H1 (cell line): ENCODE measurements at regions not wholly inside any gene's neighbourhood (a gene's known extent, or its start where the extent isn't known, plus 50 kb on each side); places are given as distances from the start of the nearest gene placed in this dataset.

Source experiments
- CTCF ChIA-PET: fragments of 300-600 bp; sonication (Branson Sonifier 250); formaldehyde crosslinking; loops from one replicate; lab custom pipeline; 2021; ENCODE audit not compliant: partially characterized antibody; lab: Charles Lee
- POLR2A ChIA-PET: fragments of 300-600 bp; sonication (Branson Sonifier 250); formaldehyde crosslinking; loops from one replicate; lab custom pipeline; 2021; ENCODE audit warnings: inconsistent platforms; ENCODE audit not compliant: partially characterized antibody; lab: Charles Lee
- DNase-seq, 2 experiments: peaks; one replicate each; pipeline versions ENCODE4 v3.0.0 to v3.0.0-alpha.2; 2010 to 2022; ENCODE audit warnings: low spot score in 2 of 2, low read depth in 1 of 2, mixed read lengths in 1 of 2
- FAIRE-seq: peaks from 2 replicates; lab custom pipeline; 2011; peaks lifted over from hg19 to GRCh38; lab: Jason Lieb, UNC
- H2AFZ ChIP-seq: 2 replicates; pipeline ENCODE4 v1.8.1; 2012; ENCODE audit warnings: low read length, inconsistent platforms
- H2AK5ac ChIP-seq: 2 replicates; pipeline ENCODE4 v1.6.1; 2013; ENCODE audit warnings: low read depth, low read length
- H2BK120ac ChIP-seq: replicated peaks from 2 replicates; pipeline ENCODE3; 2013; ENCODE audit warnings: low read depth, low read length, inconsistent platforms
- H2BK12ac ChIP-seq: 2 replicates; pipeline ENCODE4 v1.6.1; 2013; ENCODE audit warnings: low read depth, low read length
- H2BK15ac ChIP-seq: 2 replicates; pipeline ENCODE4 v1.6.1; 2013; ENCODE audit warnings: low read length
- H2BK20ac ChIP-seq: 2 replicates; pipeline ENCODE4 v1.6.1; 2013; ENCODE audit warnings: low read length
- H2BK5ac ChIP-seq: 2 replicates; pipeline ENCODE4 v1.6.1; 2013; ENCODE audit warnings: low read depth, low read length
- H3K14ac ChIP-seq: 2 replicates; pipeline ENCODE4 v1.6.1; 2013; ENCODE audit warnings: inconsistent platforms; ENCODE audit not compliant: insufficient read length
- H3K18ac ChIP-seq: 2 replicates; pipeline ENCODE4 v1.6.1; 2013; ENCODE audit warnings: low read length; ENCODE audit errors: extremely low read depth
- H3K23ac ChIP-seq: 2 replicates; pipeline ENCODE4 v1.6.1; 2013; ENCODE audit warnings: inconsistent platforms; ENCODE audit not compliant: insufficient read length
- H3K23me2 ChIP-seq: 2 replicates; pipeline ENCODE4 v1.6.1; 2013; ENCODE audit warnings: low read depth, low read length
- H3K27ac ChIP-seq: 2 replicates; pipeline ENCODE4 v1.6.1; 2011; ENCODE audit warnings: low read depth, low read length, inconsistent platforms
- H3K27me3 ChIP-seq, 4 experiments: replicated peaks in 1 of 4; 1 replicate in 1 of 4; 2 replicates in 3 of 4; pipeline versions ENCODE4 v1.6.1 to v1.8.1; 2011 to 2013; ENCODE audit warnings: low read length in 3 of 4, mild to moderate bottlenecking in 3 of 4, inconsistent platforms in 2 of 4, mixed read lengths in 2 of 4, moderate library complexity in 1 of 4; ENCODE audit not compliant: control insufficient read depth in 3 of 4, insufficient read depth in 3 of 4; ENCODE audit errors: extremely low read depth in 1 of 4
- H3K36me3 ChIP-seq, 4 experiments: 2 replicates each; pipeline versions ENCODE4 v1.6.1 to v1.8.1; 2011 to 2013; ENCODE audit warnings: mild to moderate bottlenecking in 4 of 4, low read length in 3 of 4, moderate library complexity in 2 of 4, control low read depth in 1 of 4, inconsistent platforms in 1 of 4; ENCODE audit not compliant: insufficient read depth in 4 of 4, control insufficient read depth in 2 of 4
- H3K4ac ChIP-seq: replicated peaks from 2 replicates; pipeline ENCODE3; 2013; ENCODE audit warnings: low read length, low read depth, mixed read lengths, inconsistent platforms; ENCODE audit not compliant: insufficient read length
- H3K4me1 ChIP-seq, 4 experiments: replicated peaks in 1 of 4; 1 replicate in 1 of 4; 2 replicates in 3 of 4; pipeline versions ENCODE4 v1.6.1 to v1.8.1; 2011 to 2013; ENCODE audit warnings: low read length in 3 of 4, inconsistent platforms in 2 of 4, mixed read lengths in 1 of 4; ENCODE audit not compliant: insufficient read depth in 4 of 4, control insufficient read depth in 3 of 4
- H3K4me2 ChIP-seq, 2 experiments: 2 replicates each; pipeline versions ENCODE4 v1.6.1 to v1.8.1; 2011 to 2013; ENCODE audit warnings: low read depth in 2 of 2, low read length in 2 of 2, control low read depth in 1 of 2, inconsistent platforms in 1 of 2, mild to moderate bottlenecking in 1 of 2; ENCODE audit not compliant: insufficient read depth in 1 of 2
- H3K4me3 ChIP-seq, 4 experiments: fragments of 200-600, 300-600 bp in 1 of 4; sonication (generic), shearing (Covaris generic), sonication (Bioruptor Twin) in 1 of 4; 2 replicates each; pipeline versions ENCODE4 v1.5.1 to v1.8.1; 2011 to 2016; ENCODE audit warnings: low read length in 4 of 4, low read depth in 3 of 4, control low read depth in 2 of 4, inconsistent platforms in 2 of 4, mild to moderate bottlenecking in 2 of 4, mixed read lengths in 1 of 4, moderate library complexity in 1 of 4; ENCODE audit not compliant: insufficient read depth in 2 of 4; ENCODE audit errors: extremely low read depth in 1 of 4
- H3K56ac ChIP-seq: replicated peaks from 2 replicates; pipeline ENCODE3; 2013; ENCODE audit warnings: low read depth, mild to moderate bottlenecking, mixed read lengths, low read length, inconsistent platforms; ENCODE audit not compliant: insufficient read length
- H3K79me1 ChIP-seq: 2 replicates; pipeline ENCODE4 v1.6.1; 2013; ENCODE audit warnings: low read depth, low read length, control low read depth
- H3K79me2 ChIP-seq, 2 experiments: 2 replicates each; pipeline versions ENCODE4 v1.6.1 to v1.8.1; 2012 to 2013; ENCODE audit warnings: low read length in 2 of 2, mild to moderate bottlenecking in 2 of 2, inconsistent platforms in 1 of 2; ENCODE audit not compliant: insufficient read depth in 2 of 2, control insufficient read depth in 1 of 2
- H3K9ac ChIP-seq, 4 experiments: replicated peaks in 1 of 4; 1 replicate in 1 of 4; 2 replicates in 3 of 4; pipeline versions ENCODE4 v1.6.1 to v1.8.1; 2011 to 2013; ENCODE audit warnings: low read depth in 3 of 4, low read length in 3 of 4, control low read depth in 2 of 4, mild to moderate bottlenecking in 2 of 4, moderate library complexity in 2 of 4, inconsistent platforms in 1 of 4; ENCODE audit errors: extremely low read depth in 1 of 4
- H3K9me3 ChIP-seq, 2 experiments: 2 replicates each; pipeline versions ENCODE4 v1.6.1 to v1.8.1; 2012 to 2013; ENCODE audit warnings: mild to moderate bottlenecking in 2 of 2, moderate library complexity in 2 of 2, control low read depth in 1 of 2, inconsistent platforms in 1 of 2, low read depth in 1 of 2, low read length in 1 of 2, mixed read lengths in 1 of 2; ENCODE audit not compliant: insufficient read depth in 2 of 2
- H4K20me1 ChIP-seq, 2 experiments: replicated peaks in 1 of 2; 2 replicates each; pipeline versions ENCODE3 to v1.8.1; 2011 to 2013; ENCODE audit warnings: inconsistent platforms in 2 of 2, low read length in 2 of 2, mild to moderate bottlenecking in 1 of 2; ENCODE audit not compliant: insufficient read depth in 2 of 2, control insufficient read depth in 1 of 2
- H4K5ac ChIP-seq: 2 replicates; pipeline ENCODE4 v1.6.1; 2013; ENCODE audit warnings: low read length, low read depth, mixed read lengths, inconsistent platforms; ENCODE audit not compliant: insufficient read length
- H4K8ac ChIP-seq: 2 replicates; pipeline ENCODE4 v1.8.0; 2013; ENCODE audit warnings: mild to moderate bottlenecking, moderate library complexity, low read length, inconsistent platforms; ENCODE audit not compliant: insufficient read depth; ENCODE audit errors: extremely low read depth
- H4K91ac ChIP-seq: replicated peaks from 2 replicates; pipeline ENCODE3; 2013; ENCODE audit warnings: low read length, mixed read lengths, inconsistent platforms; ENCODE audit not compliant: insufficient read length
- CBX8 ChIP-seq: fragments of 300-800, 300-1000 bp; sonication (generic); IDR thresholded peaks from 2 replicates; pipeline ENCODE4 v1.7.1; 2016; ENCODE audit warnings: low read depth, low read length, borderline replicate concordance
- CEBPB ChIP-seq: IDR thresholded peaks from 2 replicates; pipeline ENCODE4 v1.6.1; 2012; ENCODE audit warnings: low read depth, low read length
- MAX ChIP-seq: IDR thresholded peaks from 2 replicates; pipeline ENCODE4 v1.6.1; 2012; ENCODE audit warnings: inconsistent platforms
- POLR2A ChIP-seq, 2 experiments: IDR thresholded peaks; 1 replicate in 1 of 2; 2 replicates in 1 of 2; pipeline ENCODE4 v1.6.1; 2011; ENCODE audit warnings: low read depth in 2 of 2, low read length in 2 of 2, mild to moderate bottlenecking in 2 of 2; ENCODE audit errors: control extremely low read depth in 1 of 2
- RBBP5 ChIP-seq: IDR thresholded peaks from 2 replicates; pipeline ENCODE4 v1.7.1; 2012; ENCODE audit warnings: low read depth, mild to moderate bottlenecking, inconsistent platforms, low read length, moderate library complexity, borderline replicate concordance
- SP1 ChIP-seq: IDR thresholded peaks from 2 replicates; pipeline ENCODE4 v1.6.1; 2011; ENCODE audit warnings: low read depth, low read length
- SP2 ChIP-seq: IDR thresholded peaks from 2 replicates; pipeline ENCODE4 v1.6.1; 2012; ENCODE audit warnings: mild to moderate bottlenecking, low read length, inconsistent platforms
- SRF ChIP-seq: IDR thresholded peaks from 2 replicates; pipeline ENCODE4 v1.6.1; 2011; ENCODE audit warnings: mild to moderate bottlenecking, low read depth, low read length, moderate library complexity
- TAF1 ChIP-seq: IDR thresholded peaks from 2 replicates; pipeline ENCODE4 v1.6.1; 2011; ENCODE audit warnings: mild to moderate bottlenecking, low read depth, low read length
- TAF7 ChIP-seq: optimal IDR thresholded peaks from 2 replicates; pipeline ENCODE3; 2011; ENCODE audit warnings: low read depth, mild to moderate bottlenecking, inconsistent platforms, low read length, moderate library complexity, borderline replicate concordance
- TCF12 ChIP-seq: IDR thresholded peaks from 2 replicates; pipeline ENCODE4 v1.6.1; 2011; ENCODE audit warnings: low read depth, mild to moderate bottlenecking, low read length
- YY1 ChIP-seq: IDR thresholded peaks from 2 replicates; pipeline ENCODE4 v1.6.1; 2011; ENCODE audit warnings: low read depth, mild to moderate bottlenecking, low read length
- WGBS, 2 experiments: shearing (Covaris generic) in 1 of 2; methylation state at CpG; one replicate each; pipeline versions ENCODE4 v1.1.6 to v1.1.7; 2013 to 2015; ENCODE audit warnings: low lambda C conversion rate in 2 of 2, mixed read lengths in 2 of 2, inconsistent platforms in 1 of 2, low coverage in 1 of 2, missing lambda C conversion rate in 1 of 2; ENCODE audit not compliant: insufficient replicate concordance in 2 of 2, insufficient coverage in 1 of 2, insufficient read length in 1 of 2; ENCODE audit errors: extremely low coverage in 1 of 2, missing lambda C conversion rate in 1 of 2; 5-methylcytosine and 5-hydroxymethylcytosine counted together

GRCh38 chr4:54986095-54986846 is 139.1 kb downstream of the KDR start:
- Histone ChIP-seq H2AK5ac (peak overlapping the region; percentile 83; the same call in 1 of the 2 replicates), H2AFZ (peak overlapping the region; percentile 10; the same call in 1 of the 2 replicates), H2BK120ac (peak overlapping the region; percentile 89), H3K27me3 (no peaks in the 10 kb centered on the region), H3K36me3 (no peaks in the 10 kb centered on the region), H2BK20ac (peak overlapping the region; percentile 98), H2BK12ac (peak overlapping the region; percentile 97; the same call in 1 of the 2 replicates), H3K4ac (peak overlapping the region; percentile 92), H2BK5ac (peak overlapping the region; percentile 95), H4K5ac (peak overlapping the region; percentile 60), H4K20me1 (no peaks in the 10 kb centered on the region), H3K79me2 (no peaks in the 10 kb centered on the region), H3K9ac (peak overlapping the region in 1 of 4 experiments; percentile 9; a peak in 2 of 7 replicates), H3K9me3 (peaks cover 0 to 5% of the 10 kb centered on the region in 2 experiments; a peak in 2 of 4 replicates), H3K23me2 (peaks cover 3% of the 10 kb centered on the region; the same call in 1 of the 2 replicates), H4K8ac (no peak overlapping the region; the same call in 1 of the 2 replicates), H3K23ac (no peak overlapping the region), H3K14ac (no peak overlapping the region), H3K4me2 (peak overlapping the region; percentile 21 to 41; a peak in 3 of 4 replicates), H3K4me3 (peak overlapping the region in 1 of 4 experiments; percentile 2; a peak in 1 of 8 replicates), H3K56ac (no peak overlapping the region), H4K91ac (peak overlapping the region; percentile 93), H2BK15ac (peak overlapping the region; percentile 46; the same call in 1 of the 2 replicates), H3K4me1 (peaks cover 7 to 11% (median 9%) of the 10 kb centered on the region in 4 experiments), H3K79me1 (no peaks in the 10 kb centered on the region), H3K18ac (peak overlapping the region; percentile 75), H3K27ac (peak overlapping the region; percentile 79)
- POLR2A ChIA-PET: interaction anchor here (0.8 to 1.2 kb wide), 2 partner anchors 9 to 33 kb away, joined by 3 to 4 read pairs; no protein-coding TSS in a partner anchor
- CTCF ChIA-PET: interaction anchor here (0.7 to 3.5 kb wide), 7 partner anchors 9 to 409 kb away, joined by 3 to 13 read pairs (median 4); partner anchors contain the start of genes SRD5A3 and TMEM165
- FAIRE-seq: peak; percentile 94
- peak in 1 of 2 experiments; percentile 56 for DNase-seq
- WGBS, 2 experiments: 55% methylated on average over 5 of the region's 5 CpGs; no CpG with 5 or more reads in 1 of the 2 experiments
- TF ChIP-seq TAF7 (no peak), SP1 (0 out of 2 replicates have a peak, but pooled peaks have one; percentile 46), SP2 (no peak), CBX8 (no peak), TCF12 (peak; percentile 38; the same call in 1 of the 2 replicates), POLR2A (IDR thresholded peaks at IDR 0.05; ENCODE audit: control extremely low read depth in 1 of 2, low read depth in 2 of 2, low read length in 2 of 2) (peak; percentile 31 to 60; a peak in 2 of 3 replicates), CEBPB (0 out of 2 replicates have a peak, but pooled peaks have one; percentile 16), MAX (peak; percentile 61; the same call in 1 of the 2 replicates), RBBP5 (0 out of 2 replicates have a peak, but pooled peaks have one; percentile 46), YY1 (peak; percentile 90), SRF (no peak), TAF1 (peak; percentile 77)
